NCI-H524 treated with DMSO at 0.1 percent for 48 hours (cell line): ENCODE measurements at regions not wholly inside any gene's neighbourhood (a gene's known extent, or its start where the extent isn't known, plus 50 kb on each side); places are given as distances from the start of the nearest gene placed in this dataset.
"Not testable (repeated sequence)": the region's sequence is repeated elsewhere in the genome, so short reads cannot be mapped to it uniquely, and the experiment has no call there.

Source experiments
- DNase-seq: peaks from one replicate; lab custom pipeline; 2025; lab: John Stamatoyannopoulos, UW

- DNase-seq, result no peak
Observed at GRCh38 chr13:44306371-44307192, 67.0 kb upstream of the SERP2 start.

GRCh38 chr13:44307255-44307654 lies 66.4 kb upstream of the SERP2 start:
- no peak for DNase-seq

GRCh38 chr13:44307844-44308243 lies 65.8 kb upstream of the SERP2 start:
- DNase-seq, result no peak

- DNase-seq, result no peak
Observed at GRCh38 chr13:44308352-44308751, 65.3 kb upstream of the SERP2 start.

- no peak for DNase-seq
Observed at GRCh38 chr13:44309794-44310757, 63.5 kb upstream of the SERP2 start.

GRCh38 chr13:44311011-44311780 lies 62.4 kb upstream of the SERP2 start:
- DNase-seq, result no peak

- DNase-seq, result no peak
Observed at GRCh38 chr13:44312131-44312530, 61.5 kb upstream of the SERP2 start.

- DNase-seq, result no peak
Observed at GRCh38 chr13:44312834-44313551, 60.6 kb upstream of the SERP2 start.

- no peak for DNase-seq
Observed at GRCh38 chr13:44313674-44314073, 60.0 kb upstream of the SERP2 start.

GRCh38 chr13:44314160-44314559 lies 59.5 kb upstream of the SERP2 start:
- DNase-seq, result not testable (repeated sequence)

GRCh38 chr13:44317752-44318151 lies 55.9 kb upstream of the SERP2 start:
- no peak for DNase-seq

GRCh38 chr13:44318161-44318560 lies 55.5 kb upstream of the SERP2 start:
- no peak for DNase-seq

- DNase-seq, result no peak
Observed at GRCh38 chr13:44320611-44321010, 53.0 kb upstream of the SERP2 start.

- no peak for DNase-seq
Observed at GRCh38 chr13:44321961-44322360, 51.7 kb upstream of the SERP2 start.

GRCh38 chr13:44322928-44323327 lies 50.7 kb upstream of the SERP2 start:
- DNase-seq, result no peak

GRCh38 chr13:44323754-44324153 lies 49.9 kb upstream of the SERP2 start:
- DNase-seq, result no peak
